GM21367 (cell line): ENCODE measurements at regions not wholly inside any gene's neighbourhood (a gene's known extent, or its start where the extent isn't known, plus 50 kb on each side); places are given as distances from the start of the nearest gene placed in this dataset.
"Not testable (repeated sequence)": the region's sequence is repeated elsewhere in the genome, so short reads cannot be mapped to it uniquely, and the experiment has no call there.

Source experiments
- ATAC-seq: cut with Tn5 transposase; IDR thresholded peaks from one replicate; pipeline ENCODE4 v1.9.1; 2021; ENCODE audit not compliant: unreplicated experiment

GRCh38 chrX:106220177-106220576, 52.1 kb downstream of the PWWP3B start:
- no peak for ATAC-seq

- ATAC-seq: no peak
These were observed 75.3 kb downstream of the PWWP3B start for GRCh38 chrX:106243376-106243775.

GRCh38 chrX:106246511-106246910, 78.4 kb downstream of the PWWP3B start:
- ATAC-seq: no peak

- no peak for ATAC-seq
These were observed 79.1 kb downstream of the PWWP3B start for GRCh38 chrX:106247162-106247561.

- no peak for ATAC-seq
These were observed 81.7 kb downstream of the PWWP3B start for GRCh38 chrX:106249706-106250379.

GRCh38 chrX:106263817-106264216, 95.7 kb downstream of the PWWP3B start:
- no peak for ATAC-seq

GRCh38 chrX:106273947-106274587, 106.0 kb downstream of the PWWP3B start:
- not testable (repeated sequence) for ATAC-seq

- ATAC-seq: not testable (repeated sequence)
These were observed 107.1 kb downstream of the PWWP3B start for GRCh38 chrX:106275172-106275571.

- no peak for ATAC-seq
These were observed 110.8 kb downstream of the PWWP3B start for GRCh38 chrX:106278951-106279350.

- no peak for ATAC-seq
These were observed 113.3 kb downstream of the PWWP3B start for GRCh38 chrX:106281383-106281782.

- no peak for ATAC-seq
These were observed 115.7 kb downstream of the PWWP3B start for GRCh38 chrX:106283841-106284240.

GRCh38 chrX:106284431-106285025, 116.4 kb downstream of the PWWP3B start:
- ATAC-seq: no peak

GRCh38 chrX:106286053-106286650, 118.0 kb downstream of the PWWP3B start:
- no peak for ATAC-seq

- ATAC-seq: not testable (repeated sequence)
These were observed 122.7 kb downstream of the PWWP3B start for GRCh38 chrX:106290778-106291177.

- not testable (repeated sequence) for ATAC-seq
These were observed 123.8 kb downstream of the PWWP3B start for GRCh38 chrX:106291779-106292390.

- ATAC-seq: no peak
These were observed 132.1 kb downstream of the PWWP3B start for GRCh38 chrX:106300239-106300638.

GRCh38 chrX:106300656-106301055, 132.6 kb downstream of the PWWP3B start:
- no peak for ATAC-seq

GRCh38 chrX:106302304-106302703, 134.2 kb downstream of the PWWP3B start:
- ATAC-seq: no peak

- ATAC-seq: no peak
These were observed 138.4 kb downstream of the PWWP3B start for GRCh38 chrX:106306391-106306947.

- no peak for ATAC-seq
These were observed 155.3 kb downstream of the PWWP3B start for GRCh38 chrX:106323357-106323756.

GRCh38 chrX:106331606-106332005, 163.5 kb downstream of the PWWP3B start:
- peak; percentile 57 for ATAC-seq
